ENCODE measurements at regions not wholly inside any gene's neighbourhood (a gene's known extent, or its start where the extent isn't known, plus 50 kb on each side); places are given as distances from the start of the nearest gene placed in this dataset.

DNA sequence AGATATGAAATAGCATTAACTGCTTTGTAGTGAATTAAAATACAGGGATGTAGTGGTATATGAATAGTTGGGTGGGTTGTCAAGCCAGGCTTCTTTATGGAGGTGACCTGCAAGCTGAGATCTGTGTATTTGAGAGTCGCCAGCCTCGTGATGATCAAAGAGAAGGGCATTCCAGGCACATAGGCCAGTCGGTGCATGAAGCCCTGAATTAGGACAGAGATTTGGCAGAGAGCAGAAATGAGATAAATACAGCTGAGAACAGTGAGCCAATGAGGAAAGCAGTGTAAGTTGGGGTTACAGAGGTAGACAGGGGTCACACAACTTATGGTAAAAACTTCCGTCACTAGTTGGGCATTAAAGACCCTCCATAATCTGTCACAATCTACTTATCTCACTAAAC lies 641.9 kb downstream of the OTOL1 start:
- H3K4me2 ChIP-seq (ENCODE audit: extremely low read depth, insufficient read depth, low read length): no peak overlapping the region
- no peak for TF ChIP-seq EZH2 (IDR thresholded peaks at IDR 0.05; ENCODE audit: low read length, missing control alignments)
- no peak for TF ChIP-seq CTCF (conservative IDR thresholded peaks at IDR 0.05 in 1 of 2, IDR thresholded peaks at IDR 0.05 in 1 of 2; ENCODE audit: low read depth in 1 of 2, low read length in 2 of 2)
- H2AFZ ChIP-seq (ENCODE audit: low read length): no peak overlapping the region
- H3K4me1 ChIP-seq (ENCODE audit: control insufficient read depth, extremely low read depth, insufficient read depth, low read length): no peaks in the 10 kb centered on the region
- no peaks in the 10 kb centered on the region for H3K79me2 ChIP-seq (ENCODE audit: control insufficient read depth, insufficient read depth, low read length)
- H3K27ac ChIP-seq (ENCODE audit: insufficient read depth, low read length): no peak overlapping the region
- H3K4me3 ChIP-seq (replicated peaks in 1 of 4; ENCODE audit: control extremely low read depth in 1 of 4, insufficient read depth in 1 of 4, low read depth in 3 of 4, low read length in 4 of 4): no peak overlapping the region
- H3K9me3 ChIP-seq (ENCODE audit: control insufficient read depth, insufficient read depth, low read depth, low read length): no peaks in the 10 kb centered on the region
- H3K9ac ChIP-seq (ENCODE audit: insufficient read depth, low read length): no peak overlapping the region
- H4K20me1 ChIP-seq (ENCODE audit: control insufficient read depth, extremely low read depth, insufficient read depth, low read length): no peaks in the 10 kb centered on the region
- H3K27me3 ChIP-seq (ENCODE audit: control insufficient read depth, insufficient read depth, low read length): no peaks in the 10 kb centered on the region
- DNase-seq (ENCODE audit: low read depth in 2 of 2): no peak
- no peaks in the 10 kb centered on the region for H3K36me3 ChIP-seq (ENCODE audit: control insufficient read depth, insufficient read depth, low read length)

DNA sequence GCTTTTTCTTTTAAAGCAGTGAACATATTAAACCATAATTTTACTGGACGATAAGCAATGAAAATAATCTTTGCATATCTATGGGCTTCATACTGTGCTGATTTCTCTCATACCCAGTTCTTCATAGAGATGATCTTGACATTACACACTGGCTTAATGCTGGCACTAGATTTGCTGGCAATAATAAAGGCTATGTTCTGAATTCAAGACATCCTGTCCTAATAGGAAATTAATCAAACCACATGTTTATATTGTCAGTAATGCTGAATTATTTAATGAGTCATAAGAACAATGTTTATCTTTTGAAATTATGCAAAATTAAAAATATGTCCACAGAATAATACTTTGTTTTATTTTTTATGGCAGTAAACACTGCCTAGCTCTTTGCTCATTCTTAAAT lies 643.2 kb downstream of the OTOL1 start:
- no peak overlapping the region for H3K9ac ChIP-seq (ENCODE audit: insufficient read depth, low read length)
- no peak overlapping the region for H3K4me3 ChIP-seq (replicated peaks in 1 of 4; ENCODE audit: control extremely low read depth in 1 of 4, insufficient read depth in 1 of 4, low read depth in 3 of 4, low read length in 4 of 4)
- no peaks in the 10 kb centered on the region for H4K20me1 ChIP-seq (ENCODE audit: control insufficient read depth, extremely low read depth, insufficient read depth, low read length)
- no peaks in the 10 kb centered on the region for H3K9me3 ChIP-seq (ENCODE audit: control insufficient read depth, insufficient read depth, low read depth, low read length)
- H3K27ac ChIP-seq (ENCODE audit: insufficient read depth, low read length): no peak overlapping the region
- H3K36me3 ChIP-seq (ENCODE audit: control insufficient read depth, insufficient read depth, low read length): no peaks in the 10 kb centered on the region
- DNase-seq (ENCODE audit: low read depth in 2 of 2): peak in 1 of 2 donors; percentile 53
- no peaks in the 10 kb centered on the region for H3K79me2 ChIP-seq (ENCODE audit: control insufficient read depth, insufficient read depth, low read length)
- no peak for TF ChIP-seq CTCF (conservative IDR thresholded peaks at IDR 0.05 in 1 of 2, IDR thresholded peaks at IDR 0.05 in 1 of 2; ENCODE audit: low read depth in 1 of 2, low read length in 2 of 2)
- TF ChIP-seq EZH2 (IDR thresholded peaks at IDR 0.05; ENCODE audit: low read length, missing control alignments): no peak
- no peak overlapping the region for H2AFZ ChIP-seq (ENCODE audit: low read length)
- H3K4me1 ChIP-seq (ENCODE audit: control insufficient read depth, extremely low read depth, insufficient read depth, low read length): no peaks in the 10 kb centered on the region
- H3K27me3 ChIP-seq (ENCODE audit: control insufficient read depth, insufficient read depth, low read length): no peaks in the 10 kb centered on the region
- H3K4me2 ChIP-seq (ENCODE audit: extremely low read depth, insufficient read depth, low read length): no peak overlapping the region

DNA sequence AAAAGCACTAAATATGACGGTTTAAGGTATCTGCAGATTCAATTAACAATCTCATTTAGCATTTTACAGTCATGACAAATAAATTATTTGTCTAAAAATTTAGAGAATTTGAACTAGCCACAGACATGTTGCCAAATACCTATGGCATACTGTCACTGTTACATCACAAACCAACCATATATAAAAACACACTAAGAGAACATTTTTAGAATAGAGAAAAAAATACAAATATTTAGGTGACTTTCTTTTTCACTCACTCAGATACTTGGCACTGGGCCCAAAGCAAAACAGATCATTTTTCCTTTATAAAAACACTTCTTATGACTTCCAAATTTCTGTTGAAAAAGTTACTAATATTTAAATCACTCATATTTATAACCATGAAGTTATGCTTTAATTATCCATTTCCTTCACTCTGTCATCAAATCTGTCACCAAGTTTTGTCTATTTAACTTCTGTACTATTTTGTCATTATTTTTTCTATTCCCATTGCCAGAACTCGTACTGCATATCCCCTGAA lies 644.7 kb downstream of the OTOL1 start:
- no peaks in the 10 kb centered on the region for H3K4me1 ChIP-seq (ENCODE audit: control insufficient read depth, extremely low read depth, insufficient read depth, low read length)
- no peak overlapping the region for H2AFZ ChIP-seq (ENCODE audit: low read length)
- no peaks in the 10 kb centered on the region for H4K20me1 ChIP-seq (ENCODE audit: control insufficient read depth, extremely low read depth, insufficient read depth, low read length)
- no peak overlapping the region for H3K4me3 ChIP-seq (replicated peaks in 1 of 4; ENCODE audit: control extremely low read depth in 1 of 4, insufficient read depth in 1 of 4, low read depth in 3 of 4, low read length in 4 of 4)
- H3K9me3 ChIP-seq (ENCODE audit: control insufficient read depth, insufficient read depth, low read depth, low read length): no peaks in the 10 kb centered on the region
- DNase-seq (ENCODE audit: low read depth in 2 of 2): peak; percentile 69 to 78
- H3K27ac ChIP-seq (ENCODE audit: insufficient read depth, low read length): no peak overlapping the region
- H3K36me3 ChIP-seq (ENCODE audit: control insufficient read depth, insufficient read depth, low read length): no peaks in the 10 kb centered on the region
- no peak overlapping the region for H3K9ac ChIP-seq (ENCODE audit: insufficient read depth, low read length)
- TF ChIP-seq CTCF (conservative IDR thresholded peaks at IDR 0.05 in 1 of 2, IDR thresholded peaks at IDR 0.05 in 1 of 2; ENCODE audit: low read depth in 1 of 2, low read length in 2 of 2) (no peak), EZH2 (IDR thresholded peaks at IDR 0.05; ENCODE audit: low read length, missing control alignments) (no peak)
- H3K79me2 ChIP-seq (ENCODE audit: control insufficient read depth, insufficient read depth, low read length): no peaks in the 10 kb centered on the region
- no peaks in the 10 kb centered on the region for H3K27me3 ChIP-seq (ENCODE audit: control insufficient read depth, insufficient read depth, low read length)
- peak overlapping the region; percentile 33 for H3K4me2 ChIP-seq (ENCODE audit: extremely low read depth, insufficient read depth, low read length)
